GM20000 (cell line): ENCODE measurements at regions not wholly inside any gene's neighbourhood (a gene's known extent, or its start where the extent isn't known, plus 50 kb on each side); places are given as distances from the start of the nearest gene placed in this dataset.

ENCODE experiments used
- DNase-seq: peaks from one replicate; pipeline ENCODE4 v3.0.0; 2012; ENCODE audit warnings: low spot score
- TF ChIP-seq, protein P1 (sequence below): IDR thresholded peaks from 2 replicates; pipeline ENCODE4 v1.5.1; 2012; ENCODE audit warnings: mild to moderate bottlenecking, control low read depth; ENCODE audit errors: extremely low read depth, missing control alignments

DNA sequence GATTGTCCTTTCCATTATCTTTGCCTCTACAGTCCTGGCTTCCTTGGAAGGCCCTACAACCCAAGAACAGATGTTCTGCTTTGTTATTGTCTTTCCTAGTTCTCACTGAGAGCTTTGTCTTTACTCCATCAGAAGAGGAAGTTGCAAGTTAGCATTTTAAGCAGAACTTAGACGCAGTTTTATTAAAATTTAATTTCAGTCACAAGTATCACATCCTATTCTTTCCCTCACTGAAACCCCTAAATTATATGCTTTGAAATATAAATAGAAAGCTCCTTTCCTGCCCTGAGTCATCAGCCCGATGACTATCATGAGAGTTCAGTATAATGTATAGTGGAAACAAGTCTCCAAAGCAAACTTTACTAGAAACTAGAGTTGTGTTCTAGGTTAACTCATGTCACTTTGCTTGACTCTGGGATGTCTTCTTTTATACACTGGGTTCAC lies 291.2 kb upstream of the RBMS3 start:
- TF ChIP-seq, protein P1, sequence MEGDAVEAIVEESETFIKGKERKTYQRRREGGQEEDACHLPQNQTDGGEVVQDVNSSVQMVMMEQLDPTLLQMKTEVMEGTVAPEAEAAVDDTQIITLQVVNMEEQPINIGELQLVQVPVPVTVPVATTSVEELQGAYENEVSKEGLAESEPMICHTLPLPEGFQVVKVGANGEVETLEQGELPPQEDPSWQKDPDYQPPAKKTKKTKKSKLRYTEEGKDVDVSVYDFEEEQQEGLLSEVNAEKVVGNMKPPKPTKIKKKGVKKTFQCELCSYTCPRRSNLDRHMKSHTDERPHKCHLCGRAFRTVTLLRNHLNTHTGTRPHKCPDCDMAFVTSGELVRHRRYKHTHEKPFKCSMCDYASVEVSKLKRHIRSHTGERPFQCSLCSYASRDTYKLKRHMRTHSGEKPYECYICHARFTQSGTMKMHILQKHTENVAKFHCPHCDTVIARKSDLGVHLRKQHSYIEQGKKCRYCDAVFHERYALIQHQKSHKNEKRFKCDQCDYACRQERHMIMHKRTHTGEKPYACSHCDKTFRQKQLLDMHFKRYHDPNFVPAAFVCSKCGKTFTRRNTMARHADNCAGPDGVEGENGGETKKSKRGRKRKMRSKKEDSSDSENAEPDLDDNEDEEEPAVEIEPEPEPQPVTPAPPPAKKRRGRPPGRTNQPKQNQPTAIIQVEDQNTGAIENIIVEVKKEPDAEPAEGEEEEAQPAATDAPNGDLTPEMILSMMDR = no peak
- peak; percentile 12 for DNase-seq

DNA sequence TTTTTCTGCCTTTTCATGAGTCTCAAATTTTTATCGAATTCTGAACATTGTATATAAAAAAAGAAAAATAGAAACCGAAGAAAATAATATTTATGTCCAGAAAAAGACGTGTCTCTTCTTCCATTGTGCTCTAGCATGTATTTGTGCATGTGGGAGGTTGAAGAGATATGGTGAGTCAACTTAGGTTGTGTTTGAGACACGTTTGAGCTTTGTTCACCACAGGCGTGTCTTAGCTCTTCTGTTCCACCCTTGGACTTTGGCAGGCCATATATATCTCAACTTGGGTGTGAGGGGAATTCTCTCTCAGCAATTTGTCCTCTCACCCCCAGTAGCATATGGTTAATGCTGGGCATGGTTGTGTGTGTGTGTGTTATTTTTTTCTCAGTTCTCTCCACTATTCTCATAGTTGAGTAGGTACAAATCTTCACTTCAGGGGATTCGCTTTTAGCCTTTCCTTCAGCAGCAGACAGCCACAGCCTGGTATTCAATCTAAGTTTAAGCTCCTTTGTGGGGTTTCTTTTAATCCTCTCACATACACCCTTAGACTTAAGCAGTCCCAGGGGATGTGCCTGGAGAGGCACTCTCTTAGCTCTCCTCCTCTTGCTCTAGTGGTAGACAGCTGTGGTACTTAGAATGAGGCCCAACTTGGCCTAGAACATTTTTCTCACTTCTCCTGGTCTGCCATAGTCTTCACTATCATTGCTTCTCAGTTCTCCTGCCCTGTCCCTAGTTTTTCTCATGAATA lies 286.5 kb upstream of the RBMS3 start:
- DNase-seq = no peak
- TF ChIP-seq, protein P1 = no peak

GRCh38 chr3:29004885-29005599 lies 275.8 kb upstream of the RBMS3 start:
- peak; percentile 50 for DNase-seq
- TF ChIP-seq, protein P1 = no peak

GRCh38 chr3:29005862-29006261 lies 275.0 kb upstream of the RBMS3 start:
- DNase-seq = no peak

GRCh38 chr3:29011441-29011840 lies 269.4 kb upstream of the RBMS3 start:
- TF ChIP-seq, protein P1 = no peak
- DNase-seq = no peak

More at GRCh38 chr3:29005862-29006261, 275.0 kb upstream of the RBMS3 start:
- TF ChIP-seq, protein P1 = no peak

DNA sequence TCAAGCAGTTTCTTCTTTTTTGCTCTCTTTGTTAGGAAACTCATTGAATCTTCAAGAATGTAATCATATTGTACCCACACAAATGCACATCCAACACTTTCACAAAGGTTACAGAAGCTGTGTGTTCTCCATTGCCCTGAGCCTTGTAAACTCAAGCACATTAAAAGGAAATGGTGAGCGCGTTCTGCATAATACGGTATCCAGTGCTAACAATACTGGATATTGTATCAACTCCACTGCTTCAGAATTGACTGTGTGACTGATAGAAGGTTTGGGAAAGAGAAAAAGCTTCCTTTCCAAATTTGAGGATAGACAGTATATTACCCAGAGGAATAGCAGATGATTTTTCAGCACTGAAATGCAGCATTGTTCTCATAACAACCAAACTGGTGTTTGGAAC lies 268.9 kb upstream of the RBMS3 start:
- DNase-seq = no peak
- TF ChIP-seq, protein P1 = no peak

DNA sequence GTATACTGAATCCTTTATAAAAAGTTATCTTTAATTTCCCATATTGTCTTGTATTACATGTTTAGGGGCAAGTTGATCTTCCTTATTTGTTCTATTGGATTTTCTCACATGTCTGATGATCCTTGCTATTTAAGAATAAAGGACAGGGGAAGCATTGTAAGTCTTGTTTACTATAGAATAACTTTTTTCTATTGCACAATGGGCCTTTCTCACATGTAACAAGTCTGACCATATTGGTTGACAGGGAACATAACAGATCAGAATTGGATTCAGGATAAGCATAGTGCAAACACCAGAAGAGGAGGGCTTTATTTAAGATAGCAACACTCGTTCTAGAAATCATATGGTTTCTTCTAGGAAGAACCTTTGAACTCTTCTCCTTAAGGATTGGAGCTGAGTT lies 257.9 kb upstream of the RBMS3 start:
- TF ChIP-seq, protein P1 = no peak
- DNase-seq = no peak
